ENCODE measurements at regions not wholly inside any gene's neighbourhood (a gene's known extent, or its start where the extent isn't known, plus 50 kb on each side); places are given as distances from the start of the nearest gene placed in this dataset.

DNA sequence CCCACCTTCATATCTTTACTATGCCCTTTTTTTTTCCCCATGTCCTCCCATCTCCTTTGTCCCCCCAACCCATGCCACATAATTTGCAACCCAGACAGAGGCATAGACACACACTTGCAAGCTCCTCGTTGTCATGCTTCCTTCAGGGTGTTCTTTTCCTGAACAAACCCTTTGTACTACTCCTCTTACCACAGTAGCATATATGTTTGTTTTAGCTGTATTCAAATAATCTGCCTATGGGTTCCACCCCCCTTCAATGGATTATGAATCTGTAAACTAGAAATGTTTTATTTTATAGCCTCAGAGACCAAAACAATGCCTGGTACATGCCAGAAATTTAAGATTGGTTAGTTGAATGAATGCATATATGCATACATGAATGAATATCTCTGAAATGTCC, 307.1 kb upstream of the E2F7 start:
- no peaks in the 10 kb centered on the region for H3K36me3 ChIP-seq (ENCODE audit: control insufficient read depth in 2 of 2, extremely low read depth in 1 of 2, insufficient read depth in 2 of 2, low read length in 2 of 2)
- POLR2A ChIA-PET, result no interaction called here
- no TSS peak for BruUV-seq (replicated peaks)

More for the DNA sequence above, 307.1 kb upstream of the E2F7 start:
- Histone ChIP-seq H3K79me2 (ENCODE audit: control insufficient read depth, insufficient read depth, low read length) (no peaks in the 10 kb centered on the region), H3K27ac (ENCODE audit: insufficient read depth, low read depth, low read length) (no peak overlapping the region), H3K4me1 (ENCODE audit: control insufficient read depth, extremely low read depth, insufficient read depth, low read length) (no peaks in the 10 kb centered on the region), H3K9me3 (replicated peaks; ENCODE audit: control insufficient read depth, insufficient read depth, low read length) (no peaks in the 10 kb centered on the region), H2AFZ (ENCODE audit: low read depth, low read length) (no peak overlapping the region), H3K4me2 (ENCODE audit: insufficient read depth, low read length) (no peak overlapping the region), H4K20me1 (replicated peaks; ENCODE audit: control insufficient read depth, extremely low read depth, insufficient read depth, low read length) (no peaks in the 10 kb centered on the region), H3K4me3 (replicated peaks in 1 of 3; ENCODE audit: insufficient read depth in 1 of 3, low read depth in 1 of 3, low read length in 3 of 3) (no peak overlapping the region), H3K27me3 (ENCODE audit: control insufficient read depth in 2 of 2, insufficient read depth in 2 of 2, low read length in 2 of 2) (no peaks in the 10 kb centered on the region), H3K9ac (replicated peaks; ENCODE audit: extremely low read depth, insufficient read depth, low read length) (no peak overlapping the region), H3K9me1 (replicated peaks; ENCODE audit: control insufficient read depth, extremely low read depth, insufficient read depth, low read length) (no peaks in the 10 kb centered on the region)
- FAIRE-seq (no peak), DNase-seq (ENCODE audit: low read depth, low spot score) (no peak)
- intact Hi-C loops (cut with micrococcal nuclease), result no loop called here
- dilution Hi-C loops (cut with MboI; ENCODE audit: extremely low pct_ligation_motif_present, low sequenced_read_pairs), result no loop called here
- TF ChIP-seq, protein P1, sequence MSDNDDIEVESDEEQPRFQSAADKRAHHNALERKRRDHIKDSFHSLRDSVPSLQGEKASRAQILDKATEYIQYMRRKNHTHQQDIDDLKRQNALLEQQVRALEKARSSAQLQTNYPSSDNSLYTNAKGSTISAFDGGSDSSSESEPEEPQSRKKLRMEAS (IDR thresholded peaks at IDR 0.05; ENCODE audit: insufficient read depth, insufficient read length), result no peak
- TF ChIP-seq GATA2 (IDR thresholded peaks at IDR 0.05; ENCODE audit: insufficient read depth, insufficient read length, low read depth, low read length) (no peak), EZH2 (IDR thresholded peaks at IDR 0.05; ENCODE audit: borderline replicate concordance, low read depth, low read length, severe bottlenecking) (no peak), FOS (IDR thresholded peaks at IDR 0.05; ENCODE audit: borderline replicate concordance, insufficient read depth, low read length) (no peak), POLR2A (IDR thresholded peaks at IDR 0.05; ENCODE audit: low read depth, low read length) (no peak), MYC (IDR thresholded peaks at IDR 0.05; ENCODE audit: low read depth, low read length) (no peak), POLR2AphosphoS5 (IDR thresholded peaks at IDR 0.05; ENCODE audit: insufficient read depth, low read depth, low read length) (no peak), JUN (IDR thresholded peaks at IDR 0.05; ENCODE audit: borderline replicate concordance, insufficient read depth, insufficient read length, low read depth) (no peak)
- TF ChIP-seq, protein P2, sequence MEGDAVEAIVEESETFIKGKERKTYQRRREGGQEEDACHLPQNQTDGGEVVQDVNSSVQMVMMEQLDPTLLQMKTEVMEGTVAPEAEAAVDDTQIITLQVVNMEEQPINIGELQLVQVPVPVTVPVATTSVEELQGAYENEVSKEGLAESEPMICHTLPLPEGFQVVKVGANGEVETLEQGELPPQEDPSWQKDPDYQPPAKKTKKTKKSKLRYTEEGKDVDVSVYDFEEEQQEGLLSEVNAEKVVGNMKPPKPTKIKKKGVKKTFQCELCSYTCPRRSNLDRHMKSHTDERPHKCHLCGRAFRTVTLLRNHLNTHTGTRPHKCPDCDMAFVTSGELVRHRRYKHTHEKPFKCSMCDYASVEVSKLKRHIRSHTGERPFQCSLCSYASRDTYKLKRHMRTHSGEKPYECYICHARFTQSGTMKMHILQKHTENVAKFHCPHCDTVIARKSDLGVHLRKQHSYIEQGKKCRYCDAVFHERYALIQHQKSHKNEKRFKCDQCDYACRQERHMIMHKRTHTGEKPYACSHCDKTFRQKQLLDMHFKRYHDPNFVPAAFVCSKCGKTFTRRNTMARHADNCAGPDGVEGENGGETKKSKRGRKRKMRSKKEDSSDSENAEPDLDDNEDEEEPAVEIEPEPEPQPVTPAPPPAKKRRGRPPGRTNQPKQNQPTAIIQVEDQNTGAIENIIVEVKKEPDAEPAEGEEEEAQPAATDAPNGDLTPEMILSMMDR (IDR thresholded peaks at IDR 0.05; ENCODE audit: extremely low read depth in 1 of 2, insufficient read depth in 1 of 2, low read depth in 1 of 2, low read length in 2 of 2), result no peak
- CTCF ChIA-PET, result no interaction called here

All from endothelial cell of umbilical vein (primary cell).